NCI-H2227 (cell line): ENCODE measurements at regions not wholly inside any gene's neighbourhood (a gene's known extent, or its start where the extent isn't known, plus 50 kb on each side); places are given as distances from the start of the nearest gene placed in this dataset.

Experiments used
- DNase-seq: peaks from one replicate; lab custom pipeline; 2025; ENCODE audit not compliant: unreplicated experiment; lab: John Stamatoyannopoulos, UW

DNA sequence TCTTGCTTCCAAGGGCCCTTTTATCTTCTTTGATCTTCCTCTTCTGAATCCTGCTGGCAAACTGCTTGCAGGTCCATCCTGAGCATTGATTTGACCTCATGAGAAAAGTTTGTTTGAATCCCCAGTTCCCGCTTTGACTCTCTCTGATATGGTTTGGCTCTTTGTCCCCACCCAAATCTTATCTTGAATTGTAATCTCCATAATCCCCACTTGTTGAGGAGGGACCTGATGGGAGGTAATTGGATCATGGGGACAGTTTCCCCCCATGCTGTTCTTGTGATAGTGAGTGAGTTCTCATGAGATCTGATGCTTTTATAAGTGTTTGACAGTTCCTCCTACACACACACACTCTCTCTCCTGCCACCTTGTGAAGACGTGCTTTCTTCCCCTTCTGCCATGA lies 126.6 kb upstream of the ARHGAP20 start:
- no peak for DNase-seq

GRCh38 chr11:110837603-110838002 lies 125.4 kb upstream of the ARHGAP20 start:
- no peak for DNase-seq

DNA sequence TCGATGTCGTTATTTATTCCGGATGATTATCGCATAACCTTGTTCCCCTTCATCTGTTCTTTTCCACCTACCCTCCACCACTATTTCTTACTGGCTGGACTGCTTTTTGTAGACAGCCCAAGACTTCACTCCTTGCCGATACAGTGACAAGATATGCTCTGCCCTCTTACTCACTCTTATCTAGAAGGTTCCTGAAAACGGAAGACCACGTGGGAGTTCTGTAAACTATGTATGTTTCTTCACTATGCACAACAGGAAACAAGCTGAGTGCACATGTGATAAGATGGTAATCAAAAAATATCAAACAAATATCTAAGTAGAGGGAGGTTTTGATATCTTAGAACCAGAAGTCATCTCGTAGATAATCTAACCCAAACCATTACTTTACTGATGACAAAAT lies 122.9 kb upstream of the ARHGAP20 start:
- DNase-seq = no peak

GRCh38 chr11:110833033-110833484 lies 120.8 kb upstream of the ARHGAP20 start:
- no peak for DNase-seq

DNA sequence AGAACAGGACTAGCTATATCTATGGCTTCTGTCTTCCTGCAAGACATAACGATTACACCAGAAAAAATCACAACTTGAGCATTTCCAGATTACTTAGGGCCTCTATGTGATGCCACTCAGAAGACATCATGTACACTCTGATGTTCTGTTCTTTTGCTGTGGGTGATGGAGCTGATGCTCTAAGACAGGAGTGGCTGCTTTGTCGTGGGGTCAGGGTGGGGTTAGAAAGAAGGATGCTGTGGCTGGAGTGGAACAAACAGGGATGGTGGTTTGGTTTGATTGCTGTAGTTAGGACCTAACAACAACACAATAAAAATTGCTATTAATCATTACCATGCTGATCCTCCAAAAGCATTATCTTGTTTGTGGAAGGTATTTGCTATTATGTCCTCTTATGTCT lies 120.3 kb upstream of the ARHGAP20 start:
- no peak for DNase-seq

- no peak for DNase-seq
Measured at GRCh38 chr11:110832080-110832479, 119.8 kb upstream of the ARHGAP20 start.

GRCh38 chr11:110830747-110831146 lies 118.5 kb upstream of the ARHGAP20 start:
- no peak for DNase-seq

GRCh38 chr11:110830344-110830743 lies 118.1 kb upstream of the ARHGAP20 start:
- DNase-seq = no peak

- DNase-seq = no peak
Measured at GRCh38 chr11:110829873-110830272, 117.6 kb upstream of the ARHGAP20 start.

DNA sequence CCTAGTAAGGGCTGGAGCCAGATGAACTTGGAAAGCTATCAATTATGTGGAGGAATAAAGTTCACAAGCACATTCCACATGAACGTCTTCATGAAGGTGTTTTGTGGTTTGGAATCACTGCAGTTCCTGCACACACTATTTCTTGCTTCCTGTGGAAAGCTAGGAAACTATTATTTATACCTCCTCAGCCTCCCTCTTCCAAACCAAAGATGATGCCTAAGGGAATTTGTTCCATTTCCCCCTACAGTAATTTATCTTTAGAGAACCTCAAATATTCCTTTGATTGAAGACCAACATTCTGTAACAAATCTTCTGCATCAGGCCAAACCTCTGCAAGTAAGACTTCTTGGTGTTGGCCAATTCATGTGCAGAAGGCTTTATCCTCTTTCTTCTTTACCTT lies 115.8 kb upstream of the ARHGAP20 start:
- no peak for DNase-seq

GRCh38 chr11:110827276-110827675 lies 115.0 kb upstream of the ARHGAP20 start:
- no peak for DNase-seq

GRCh38 chr11:110824912-110825620 lies 112.8 kb upstream of the ARHGAP20 start:
- no peak for DNase-seq

GRCh38 chr11:110818032-110818687 lies 105.9 kb upstream of the ARHGAP20 start:
- no peak for DNase-seq

- no peak for DNase-seq
Measured at GRCh38 chr11:110812086-110812733, 100.0 kb upstream of the ARHGAP20 start.

DNA sequence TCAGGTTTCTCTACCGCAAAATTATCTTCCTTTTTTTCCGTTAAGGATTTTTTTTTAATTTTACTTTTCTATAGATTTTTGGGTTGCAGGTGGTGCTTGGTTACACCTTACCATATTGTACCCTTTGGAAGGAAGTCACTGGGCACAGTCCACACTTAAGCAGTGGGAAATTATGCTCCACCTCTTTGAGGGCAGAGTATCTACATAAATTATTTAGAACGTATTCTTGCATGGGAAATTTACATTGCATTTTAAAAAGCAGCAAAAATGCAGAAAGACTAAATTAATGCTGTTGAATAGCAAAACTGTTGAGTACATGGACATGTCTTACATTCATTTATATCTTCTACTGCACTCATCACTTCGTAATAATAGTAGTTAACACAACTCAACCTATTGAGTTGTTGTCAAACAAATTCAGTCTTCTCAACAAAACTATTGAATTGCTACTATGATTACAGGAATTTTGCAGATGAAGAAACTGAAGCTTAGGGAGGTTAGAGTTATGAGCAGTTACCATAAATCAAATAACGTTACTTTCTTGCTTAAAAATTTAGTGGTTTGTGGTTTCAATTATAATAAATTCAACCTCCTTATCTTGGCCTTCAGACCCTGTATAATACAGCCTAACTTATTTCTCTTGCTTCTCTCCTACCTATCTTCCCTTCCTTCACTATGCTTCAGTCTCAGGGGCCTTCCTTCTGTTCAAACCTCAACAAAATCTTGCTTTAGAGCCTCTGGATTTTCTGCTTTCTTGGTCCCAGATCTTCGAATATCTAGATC lies 97.4 kb upstream of the ARHGAP20 start:
- no peak for DNase-seq

GRCh38 chr11:110808248-110808647 lies 96.0 kb upstream of the ARHGAP20 start:
- DNase-seq = no peak

DNA sequence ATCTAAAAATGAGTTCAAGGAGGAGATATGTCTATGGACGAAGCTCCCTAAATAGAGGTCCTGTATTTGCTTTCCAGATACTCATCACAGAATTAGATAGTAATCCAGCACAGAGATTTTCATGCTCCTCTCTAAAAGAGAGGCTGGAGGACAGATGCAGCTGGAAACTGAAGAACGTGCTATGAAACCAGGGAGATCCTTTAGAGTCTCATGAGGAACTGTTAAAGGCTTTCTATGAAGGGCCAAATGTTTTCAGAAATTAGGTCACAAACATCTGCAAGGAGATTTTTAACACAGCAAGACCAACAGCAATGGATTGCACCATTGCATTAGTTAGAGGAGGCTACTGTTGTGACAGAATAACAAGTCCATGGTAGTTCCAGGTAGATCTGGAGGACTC lies 95.6 kb upstream of the ARHGAP20 start:
- no peak for DNase-seq

DNA sequence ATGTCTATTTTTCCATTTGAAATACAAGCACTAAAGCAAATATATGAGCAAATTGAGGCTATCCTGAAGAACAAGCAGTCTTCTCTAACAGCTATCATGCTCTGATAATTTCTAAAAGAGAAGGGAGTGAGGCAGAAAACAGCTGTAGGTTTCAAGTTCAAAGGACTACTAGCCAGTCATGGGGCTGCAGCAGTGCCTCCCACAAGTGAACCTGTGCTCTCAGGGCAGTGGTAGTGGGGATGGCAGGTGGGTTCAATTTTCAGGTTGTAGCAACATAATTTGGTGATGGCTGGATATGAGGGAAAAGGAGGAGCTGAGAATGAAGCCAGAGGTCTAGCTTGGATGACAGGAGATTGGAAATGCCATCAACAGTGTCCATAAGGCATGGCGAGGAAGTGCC lies 93.5 kb upstream of the ARHGAP20 start:
- DNase-seq = no peak

DNA sequence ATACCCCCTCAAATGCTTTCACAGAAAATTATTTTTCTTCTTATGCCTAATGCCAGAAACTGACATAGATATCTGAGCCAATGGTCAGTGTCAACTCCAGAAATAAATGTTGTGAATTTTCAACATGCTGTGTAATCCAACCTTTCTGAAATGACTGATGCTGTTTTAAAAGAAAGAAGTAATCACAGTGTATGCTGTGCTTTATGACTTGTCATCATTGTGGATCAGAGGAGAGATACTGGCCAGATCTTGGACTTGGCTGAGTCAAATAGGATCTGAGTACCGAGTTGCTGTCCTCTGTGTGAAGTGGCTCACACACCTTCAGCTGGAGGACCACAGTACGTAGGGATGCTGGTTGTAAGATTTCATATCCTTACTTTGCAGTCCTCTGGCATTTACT lies 89.9 kb upstream of the ARHGAP20 start:
- DNase-seq = no peak

GRCh38 chr11:110801328-110801727 lies 89.1 kb upstream of the ARHGAP20 start:
- no peak for DNase-seq

DNA sequence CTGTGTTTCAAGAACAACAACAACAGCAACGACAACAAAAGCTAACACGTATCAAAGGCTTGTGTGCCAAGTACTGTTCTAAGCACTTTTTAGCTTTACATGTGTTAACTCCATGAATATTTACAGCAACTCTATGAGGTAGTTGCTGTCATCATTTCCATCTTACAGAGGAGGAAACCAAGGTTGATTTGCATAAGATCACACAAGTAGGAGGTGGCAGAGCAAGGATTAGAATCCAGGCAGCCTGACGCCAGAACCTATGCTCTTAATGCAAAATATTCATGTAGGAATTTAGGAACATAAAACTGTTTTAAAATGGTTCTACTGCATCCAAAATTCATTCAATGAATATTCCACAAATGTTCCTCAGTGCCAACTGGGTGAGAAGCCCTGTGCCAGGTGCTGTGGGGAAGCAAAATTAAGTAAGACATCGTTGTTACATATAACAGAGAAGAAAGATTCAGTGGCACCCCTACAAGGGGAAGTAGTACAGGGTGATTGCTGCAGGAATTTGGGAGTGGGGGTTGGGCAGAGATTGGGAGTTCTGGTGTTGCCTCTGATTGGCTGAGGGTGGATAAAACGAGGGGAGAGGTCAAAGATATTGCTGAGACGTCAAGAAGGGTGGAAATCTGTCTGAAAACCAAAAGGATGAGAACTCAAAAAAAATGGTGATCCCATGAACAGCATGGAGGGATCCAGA lies 86.1 kb upstream of the ARHGAP20 start:
- no peak for DNase-seq
